Upper lobe of left lung (tissue), 4 donors: ENCODE measurements at regions not wholly inside any gene's neighbourhood (a gene's known extent, or its start where the extent isn't known, plus 50 kb on each side); places are given as distances from the start of the nearest gene placed in this dataset.

Experiments used
- EP300 ChIP-seq, 4 donors: sonication (generic); formaldehyde crosslinking; IDR thresholded peaks; one replicate each; pipeline ENCODE4 v1.5.1; 2017; ENCODE audit warnings: antibody characterized with exemption in 4 of 4, control low read depth in 2 of 4
- POLR2A ChIP-seq, 4 donors: fragments of 450-650 bp; IDR thresholded peaks; one replicate each; pipeline ENCODE4 v1.5.1; 2016 to 2017; ENCODE audit warnings: antibody characterized with exemption in 4 of 4, mild to moderate bottlenecking in 2 of 4
- POLR2AphosphoS5 ChIP-seq, 2 donors: sonication (generic); formaldehyde crosslinking; IDR thresholded peaks; one replicate each; pipeline ENCODE4 v1.5.1; 2017; ENCODE audit warnings: antibody characterized with exemption in 2 of 2
- TF ChIP-seq, protein P1 (sequence below), 6 experiments: fragments of 450-650 bp in 4 of 6; fragments of 200-600 bp in 2 of 6; sonication (generic) in 2 of 6; IDR thresholded peaks; one replicate each; pipeline ENCODE4 v1.5.1; 2016 to 2019; ENCODE audit warnings: antibody characterized with exemption in 6 of 6

DNA sequence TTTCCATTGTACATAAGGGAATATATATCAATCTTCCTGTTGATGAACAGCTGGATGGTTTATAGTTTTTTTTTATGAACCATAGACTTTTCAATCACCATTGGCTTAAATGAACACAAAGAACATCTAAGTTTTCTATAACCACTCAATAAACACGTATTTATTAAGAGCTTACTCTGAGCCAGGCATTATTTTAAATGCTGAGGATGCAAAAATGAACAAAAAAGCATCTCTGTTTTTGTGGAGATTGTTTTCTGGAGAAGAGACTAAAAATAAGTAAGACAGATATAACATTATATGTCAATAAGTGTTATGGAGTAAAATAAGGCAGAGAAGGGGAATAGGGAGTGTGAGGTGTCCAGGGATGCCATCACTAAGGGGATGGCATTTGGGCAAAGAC, 52.1 kb upstream of the SLC24A2 start:
- TF ChIP-seq POLR2A (IDR thresholded peaks at IDR 0.05) = no peak
- TF ChIP-seq, protein P1, sequence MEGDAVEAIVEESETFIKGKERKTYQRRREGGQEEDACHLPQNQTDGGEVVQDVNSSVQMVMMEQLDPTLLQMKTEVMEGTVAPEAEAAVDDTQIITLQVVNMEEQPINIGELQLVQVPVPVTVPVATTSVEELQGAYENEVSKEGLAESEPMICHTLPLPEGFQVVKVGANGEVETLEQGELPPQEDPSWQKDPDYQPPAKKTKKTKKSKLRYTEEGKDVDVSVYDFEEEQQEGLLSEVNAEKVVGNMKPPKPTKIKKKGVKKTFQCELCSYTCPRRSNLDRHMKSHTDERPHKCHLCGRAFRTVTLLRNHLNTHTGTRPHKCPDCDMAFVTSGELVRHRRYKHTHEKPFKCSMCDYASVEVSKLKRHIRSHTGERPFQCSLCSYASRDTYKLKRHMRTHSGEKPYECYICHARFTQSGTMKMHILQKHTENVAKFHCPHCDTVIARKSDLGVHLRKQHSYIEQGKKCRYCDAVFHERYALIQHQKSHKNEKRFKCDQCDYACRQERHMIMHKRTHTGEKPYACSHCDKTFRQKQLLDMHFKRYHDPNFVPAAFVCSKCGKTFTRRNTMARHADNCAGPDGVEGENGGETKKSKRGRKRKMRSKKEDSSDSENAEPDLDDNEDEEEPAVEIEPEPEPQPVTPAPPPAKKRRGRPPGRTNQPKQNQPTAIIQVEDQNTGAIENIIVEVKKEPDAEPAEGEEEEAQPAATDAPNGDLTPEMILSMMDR (IDR thresholded peaks at IDR 0.05) = no peak
- no peak for TF ChIP-seq EP300 (IDR thresholded peaks at IDR 0.05)
- no peak for TF ChIP-seq POLR2AphosphoS5 (IDR thresholded peaks at IDR 0.05)
